Left lung (tissue), 4 donors: ENCODE measurements at regions not wholly inside any gene's neighbourhood (a gene's known extent, or its start where the extent isn't known, plus 50 kb on each side); places are given as distances from the start of the nearest gene placed in this dataset.
"Not testable (repeated sequence)": the region's sequence is repeated elsewhere in the genome, so short reads cannot be mapped to it uniquely, and the experiment has no call there.

Experiments
- ATAC-seq: fragments of 200-7000 bp; cut with Tn5 transposase; one replicate; pipeline ENCODE4 v1.9.1; 2020; ENCODE audit warnings: moderate library complexity
- DNase-seq, 4 donors: peaks; one replicate each; pipeline ENCODE4 v3.0.0-alpha.2; 2013 to 2020
- H3K27ac ChIP-seq, 2 donors: fragments of 200-600 bp; sonication (generic) in 1 of 2; one replicate each; pipeline versions ENCODE4 v1.5.0 to v1.8.0; 2020 to 2021
- H3K27me3 ChIP-seq, 2 donors: fragments of 200-600 bp; sonication (generic) in 1 of 2; one replicate each; pipeline versions ENCODE4 v1.5.0 to v1.8.0; 2020 to 2021
- H3K36me3 ChIP-seq, 2 donors: fragments of 200-600 bp; sonication (generic) in 1 of 2; one replicate each; pipeline versions ENCODE4 v1.5.0 to v1.8.0; 2020 to 2021
- H3K4me1 ChIP-seq, 2 donors: fragments of 200-600 bp; one replicate each; pipeline ENCODE4 v1.8.0; 2021
- H3K4me3 ChIP-seq, 2 donors: fragments of 200-600 bp; sonication (generic) in 1 of 2; one replicate each; pipeline versions ENCODE4 v1.5.0 to v1.8.0; 2020 to 2021; ENCODE audit warnings: mild to moderate bottlenecking in 1 of 2
- H3K9me3 ChIP-seq, 2 donors: fragments of 200-600 bp; sonication (generic) in 1 of 2; one replicate each; pipeline versions ENCODE4 v1.5.0 to v1.8.0; 2020 to 2021
- intact Hi-C, 2 donors: fragments of 100-400 bp; cut with DNase I; formaldehyde crosslinking; loops; one replicate each; pipeline versions ENCODE4 v1.11.2 to v1.14.2; 2022
- TF ChIP-seq, protein P1 (sequence below), 2 donors: fragments of 200-600 bp; sonication (generic) in 1 of 2; IDR thresholded peaks; one replicate each; pipeline versions ENCODE4 v1.5.0 to v1.8.0; 2021; ENCODE audit warnings: antibody characterized with exemption in 2 of 2
- donor health status: DM: no; HTN: yes; CAD: no.
- donor health status: DM: no; HTN: no; CAD: no.

DNA sequence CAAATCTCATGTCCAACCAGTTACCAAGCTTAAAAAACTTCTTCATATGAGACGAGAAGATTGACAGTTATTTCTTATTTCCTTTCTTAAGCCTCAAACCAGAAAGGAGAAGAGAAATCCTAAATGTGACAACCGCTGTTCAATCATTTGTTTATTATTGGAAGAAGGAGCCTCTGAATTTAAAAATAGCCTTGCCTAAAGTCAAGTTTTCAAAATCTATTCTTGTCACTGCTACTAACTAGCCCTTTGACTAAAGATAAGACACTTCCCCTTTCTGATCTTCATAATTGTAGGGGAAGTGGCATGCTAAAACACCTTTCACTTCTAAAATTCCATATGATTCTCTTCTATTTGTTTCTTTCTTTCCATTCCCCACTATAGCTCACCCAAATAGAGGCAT lies 106.2 kb upstream of the EMB start:
- Histone ChIP-seq H3K27me3 (no peaks in the 10 kb centered on the region), H3K4me1 (no peaks in the 10 kb centered on the region), H3K36me3 (no peaks in the 10 kb centered on the region), H3K9me3 (peaks cover 0 to 2% of the 10 kb centered on the region in 2 donors), H3K27ac (no peak overlapping the region), H3K4me3 (no peak overlapping the region)
- ATAC-seq (no peak), DNase-seq (no peak)
- TF ChIP-seq, protein P1, sequence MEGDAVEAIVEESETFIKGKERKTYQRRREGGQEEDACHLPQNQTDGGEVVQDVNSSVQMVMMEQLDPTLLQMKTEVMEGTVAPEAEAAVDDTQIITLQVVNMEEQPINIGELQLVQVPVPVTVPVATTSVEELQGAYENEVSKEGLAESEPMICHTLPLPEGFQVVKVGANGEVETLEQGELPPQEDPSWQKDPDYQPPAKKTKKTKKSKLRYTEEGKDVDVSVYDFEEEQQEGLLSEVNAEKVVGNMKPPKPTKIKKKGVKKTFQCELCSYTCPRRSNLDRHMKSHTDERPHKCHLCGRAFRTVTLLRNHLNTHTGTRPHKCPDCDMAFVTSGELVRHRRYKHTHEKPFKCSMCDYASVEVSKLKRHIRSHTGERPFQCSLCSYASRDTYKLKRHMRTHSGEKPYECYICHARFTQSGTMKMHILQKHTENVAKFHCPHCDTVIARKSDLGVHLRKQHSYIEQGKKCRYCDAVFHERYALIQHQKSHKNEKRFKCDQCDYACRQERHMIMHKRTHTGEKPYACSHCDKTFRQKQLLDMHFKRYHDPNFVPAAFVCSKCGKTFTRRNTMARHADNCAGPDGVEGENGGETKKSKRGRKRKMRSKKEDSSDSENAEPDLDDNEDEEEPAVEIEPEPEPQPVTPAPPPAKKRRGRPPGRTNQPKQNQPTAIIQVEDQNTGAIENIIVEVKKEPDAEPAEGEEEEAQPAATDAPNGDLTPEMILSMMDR (IDR thresholded peaks at IDR 0.05): no peak
- intact Hi-C loops: no loop called here

- TF ChIP-seq, protein P1 (IDR thresholded peaks at IDR 0.05): no peak
- no peaks in the 10 kb centered on the region for H3K36me3 ChIP-seq
- no peak for DNase-seq
- no peak overlapping the region for H3K27ac ChIP-seq
- H3K4me3 ChIP-seq: no peak overlapping the region
- intact Hi-C loops: no loop called here
- no peaks in the 10 kb centered on the region for H3K27me3 ChIP-seq
- ATAC-seq: no peak
- peaks cover 0 to 5% of the 10 kb centered on the region in 2 donors for H3K4me1 ChIP-seq
- no peaks in the 10 kb centered on the region for H3K9me3 ChIP-seq
These were observed 109.2 kb upstream of the EMB start for GRCh38 chr5:50550267-50550666.

DNA sequence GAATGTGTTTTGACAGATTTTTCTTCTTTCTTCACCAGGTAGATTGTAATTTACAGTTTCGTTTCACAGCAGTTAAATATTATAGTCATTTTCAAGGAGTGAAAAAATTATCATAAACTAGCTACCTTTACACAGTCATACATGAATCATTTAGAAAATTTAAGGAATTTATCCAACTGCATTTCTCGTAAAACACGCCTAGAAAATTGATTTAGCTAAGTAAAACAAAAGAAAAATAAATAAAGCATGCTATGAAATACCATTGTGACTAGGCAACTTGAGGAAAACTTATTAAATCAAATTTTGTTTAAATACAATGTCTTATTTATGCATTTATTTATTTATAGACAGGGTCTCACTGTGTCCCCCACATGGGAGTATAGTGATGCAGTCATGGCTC lies 109.9 kb upstream of the EMB start:
- no peak overlapping the region for H3K4me3 ChIP-seq

DNA sequence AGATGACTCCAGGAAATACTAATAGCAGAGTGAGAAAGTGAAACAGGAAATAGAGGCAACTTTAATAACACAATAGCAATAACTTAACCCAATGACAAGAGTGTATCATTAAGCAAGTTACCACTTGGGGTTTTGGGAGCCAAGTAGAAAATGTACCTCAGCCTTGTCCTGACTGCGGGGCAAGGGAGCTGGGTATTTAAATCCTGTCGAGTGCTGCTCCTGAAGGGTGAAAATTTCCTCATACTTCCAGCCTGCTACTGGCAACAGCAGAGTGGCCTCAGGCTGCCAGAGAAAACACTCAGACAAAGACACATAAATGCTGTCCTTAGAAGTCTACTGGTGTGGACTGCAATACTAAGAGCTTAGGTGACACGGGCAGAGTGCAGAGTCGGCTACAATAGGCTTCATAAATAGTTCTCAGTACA lies 112.5 kb upstream of the EMB start:
- Histone ChIP-seq H3K4me3 (no peak overlapping the region), H3K27ac (peak overlapping the region in 1 of 2 donors; percentile 9), H3K9me3 (no peaks in the 10 kb centered on the region), H3K36me3 (no peaks in the 10 kb centered on the region), H3K4me1 (peaks cover 0 to 5% of the 10 kb centered on the region in 2 donors), H3K27me3 (no peaks in the 10 kb centered on the region)
- DNase-seq: peak in 2 of 4 donors; percentile 1 to 37
- intact Hi-C loops: no loop called here
- TF ChIP-seq, protein P1 (IDR thresholded peaks at IDR 0.05): no peak
- peak; percentile 98 for ATAC-seq

More for the DNA sequence above, 109.9 kb upstream of the EMB start:
- DNase-seq (no peak), ATAC-seq (no peak)
- Histone ChIP-seq H3K4me1 (peaks cover 0 to 5% of the 10 kb centered on the region in 2 donors), H3K27me3 (no peaks in the 10 kb centered on the region), H3K9me3 (no peaks in the 10 kb centered on the region), H3K27ac (no peak overlapping the region), H3K36me3 (no peaks in the 10 kb centered on the region)
- intact Hi-C loops: no loop called here
- TF ChIP-seq, protein P1 (IDR thresholded peaks at IDR 0.05): no peak

GRCh38 chr5:50558640-50559039 lies 107.8 kb upstream of the PARP8 start:
- DNase-seq, H3K4me1 ChIP-seq, H3K27ac ChIP-seq, ATAC-seq, H3K36me3 ChIP-seq, intact Hi-C loops, H3K9me3 ChIP-seq, H3K4me3 ChIP-seq, H3K27me3 ChIP-seq: not testable (repeated sequence)

DNA sequence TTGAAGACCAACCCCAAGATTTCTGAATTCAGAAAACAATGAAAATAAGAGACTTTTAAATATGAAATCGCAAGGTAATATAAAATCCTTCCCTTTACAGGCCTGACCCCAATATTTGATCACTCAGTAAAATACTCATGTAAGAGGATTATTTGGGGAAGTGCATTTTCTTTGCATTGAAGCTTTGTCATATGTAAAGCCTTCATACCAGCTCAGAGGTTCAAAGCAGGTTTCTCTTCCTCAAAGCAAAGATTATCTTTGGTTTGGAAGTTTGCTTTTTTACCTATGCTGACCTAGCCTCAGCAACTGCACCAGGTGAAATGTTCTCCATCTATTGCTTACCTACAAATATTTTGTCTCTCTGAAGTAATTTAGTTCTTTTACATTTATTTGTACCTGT lies 106.5 kb upstream of the PARP8 start:
- Histone ChIP-seq H3K4me3 (no peak overlapping the region), H3K36me3 (no peaks in the 10 kb centered on the region), H3K4me1 (no peaks in the 10 kb centered on the region), H3K27ac (no peak overlapping the region), H3K27me3 (no peaks in the 10 kb centered on the region), H3K9me3 (no peaks in the 10 kb centered on the region)
- DNase-seq (no peak), ATAC-seq (no peak)
- TF ChIP-seq, protein P1 (IDR thresholded peaks at IDR 0.05): no peak
- intact Hi-C loops: no loop called here
